HEK293 (cell line): ENCODE measurements at regions not wholly inside any gene's neighbourhood (a gene's known extent, or its start where the extent isn't known, plus 50 kb on each side); places are given as distances from the start of the nearest gene placed in this dataset.
A peak's percentile ranks its signal among the peaks of the same experiment; 100 is the strongest.

ENCODE experiments used
- HOXD13 ChIP-seq: sonication (generic); formaldehyde crosslinking; IDR thresholded peaks from 2 replicates; pipeline ENCODE4 v1.8.0; 2022; ENCODE audit warnings: missing genetic modification reagents, borderline replicate concordance
- IKZF3 ChIP-seq: fragments of 450-650 bp; IDR thresholded peaks from 2 replicates; pipeline ENCODE4 v1.5.0; 2018; ENCODE audit warnings: missing biosample characterization, mild to moderate bottlenecking, missing genetic modification characterization, moderate library complexity
- SP2 ChIP-seq: fragments of 450-650 bp; formaldehyde crosslinking; IDR thresholded peaks from 2 replicates; pipeline ENCODE4 v1.5.1; 2016; ENCODE audit warnings: missing biosample characterization, missing genetic modification characterization
- TCF7L2 ChIP-seq: IDR thresholded peaks from 2 replicates; pipeline ENCODE4 v1.6.1; 2011; ENCODE audit warnings: low read depth, mild to moderate bottlenecking, inconsistent platforms, low read length, moderate library complexity, borderline replicate concordance
- YY2 ChIP-seq: fragments of 450-650 bp; formaldehyde crosslinking; IDR thresholded peaks from 2 replicates; pipeline ENCODE4 v1.5.1; 2016; ENCODE audit warnings: missing biosample characterization, missing genetic modification characterization
- ZEB2 ChIP-seq: fragments of 450-650 bp; formaldehyde crosslinking; IDR thresholded peaks from 2 replicates; pipeline ENCODE4 v1.5.1; 2016; ENCODE audit warnings: missing biosample characterization, missing genetic modification characterization
- ZNF121 ChIP-seq: fragments of 450-650 bp; formaldehyde crosslinking; IDR thresholded peaks from 2 replicates; pipeline ENCODE4 v1.5.1; 2016; ENCODE audit warnings: missing biosample characterization, missing genetic modification characterization
- ZNF146 ChIP-seq: fragments of 450-650 bp; formaldehyde crosslinking; IDR thresholded peaks from 2 replicates; pipeline ENCODE4 v1.5.1; 2016; ENCODE audit warnings: missing biosample characterization, missing genetic modification characterization
- ZNF223 ChIP-seq: fragments of 450-650 bp; formaldehyde crosslinking; IDR thresholded peaks from 2 replicates; pipeline ENCODE4 v1.5.1; 2016; ENCODE audit warnings: missing biosample characterization, missing genetic modification characterization
- ZNF292 ChIP-seq: fragments of 450-650 bp; formaldehyde crosslinking; IDR thresholded peaks from 2 replicates; pipeline ENCODE4 v1.5.1; 2016; ENCODE audit warnings: low read depth, missing biosample characterization, missing genetic modification characterization, borderline replicate concordance
- ZNF398 ChIP-seq: fragments of 450-650 bp; formaldehyde crosslinking; IDR thresholded peaks from 2 replicates; pipeline ENCODE4 v1.5.1; 2017; ENCODE audit warnings: missing biosample characterization, missing genetic modification characterization
- ZNF416 ChIP-seq: fragments of 450-650 bp; formaldehyde crosslinking; IDR thresholded peaks from 2 replicates; pipeline ENCODE4 v1.5.1; 2016; ENCODE audit warnings: missing biosample characterization, missing genetic modification characterization
- ZNF514 ChIP-seq: fragments of 450-650 bp; formaldehyde crosslinking; IDR thresholded peaks from 2 replicates; pipeline ENCODE4 v1.5.1; 2016; ENCODE audit warnings: missing biosample characterization, missing genetic modification characterization
- ZNF600 ChIP-seq: fragments of 450-650 bp; formaldehyde crosslinking; IDR thresholded peaks from 2 replicates; pipeline ENCODE4 v1.5.1; 2016; ENCODE audit warnings: missing biosample characterization, missing genetic modification characterization
- ZNF76 ChIP-seq: fragments of 450-650 bp; formaldehyde crosslinking; IDR thresholded peaks from 2 replicates; pipeline ENCODE4; 2016; ENCODE audit warnings: low read depth, missing biosample characterization, missing genetic modification characterization, borderline replicate concordance
- TF ChIP-seq, protein P1 (sequence below): fragments of 450-650 bp; formaldehyde crosslinking; IDR thresholded peaks from 2 replicates; pipeline ENCODE4 v1.5.1; 2016; ENCODE audit warnings: missing biosample characterization, missing genetic modification characterization
- TF ChIP-seq, protein P2 (sequence below): fragments of 450-650 bp; formaldehyde crosslinking; IDR thresholded peaks from 2 replicates; pipeline ENCODE4 v1.5.1; 2016; ENCODE audit warnings: missing biosample characterization, missing genetic modification characterization, low read depth
- TF ChIP-seq, protein P3 (sequence below): fragments of 450-650 bp; formaldehyde crosslinking; IDR thresholded peaks from 2 replicates; pipeline ENCODE4 v1.5.1; 2016; ENCODE audit warnings: missing biosample characterization, missing genetic modification characterization
- TF ChIP-seq, protein P4 (sequence below): fragments of 450-650 bp; formaldehyde crosslinking; IDR thresholded peaks from 2 replicates; pipeline ENCODE4 v1.5.1; 2016; ENCODE audit warnings: missing biosample characterization, missing genetic modification characterization
- TF ChIP-seq, protein P5 (sequence below): fragments of 450-650 bp; formaldehyde crosslinking; IDR thresholded peaks from 2 replicates; pipeline ENCODE4 v1.5.1; 2016; ENCODE audit warnings: missing biosample characterization, missing genetic modification characterization, borderline replicate concordance
- TF ChIP-seq, protein P6 (sequence below): fragments of 450-650 bp; formaldehyde crosslinking; IDR thresholded peaks from 2 replicates; pipeline ENCODE4 v1.5.1; 2016; ENCODE audit warnings: missing biosample characterization, missing genetic modification characterization

- TF ChIP-seq IKZF3 (tag by site-specific recombination) (peak; percentile 76), SP2 (tag by site-specific recombination) (peak; percentile 78), ZNF398 (tag by site-specific recombination) (peak; percentile 98), ZNF416 (no peak), ZNF146 (no peak), YY2 (peak; percentile 82), TCF7L2 (no peak), ZNF76 (tag by site-specific recombination) (no peak; the same call in 1 of the 2 replicates), ZNF121 (tag by site-specific recombination) (no peak), ZNF223 (tag by site-specific recombination) (peak; percentile 60), ZNF514 (tag by site-specific recombination) (no peak), ZEB2 (tag by site-specific recombination) (peak; percentile 50), ZNF292 (tag by site-specific recombination) (no peak), ZNF600 (tag by site-specific recombination) (peak; percentile 59; the same call in 1 of the 2 replicates), HOXD13 (CRISPR knock-in tag) (no peak)
- TF ChIP-seq, protein P1, sequence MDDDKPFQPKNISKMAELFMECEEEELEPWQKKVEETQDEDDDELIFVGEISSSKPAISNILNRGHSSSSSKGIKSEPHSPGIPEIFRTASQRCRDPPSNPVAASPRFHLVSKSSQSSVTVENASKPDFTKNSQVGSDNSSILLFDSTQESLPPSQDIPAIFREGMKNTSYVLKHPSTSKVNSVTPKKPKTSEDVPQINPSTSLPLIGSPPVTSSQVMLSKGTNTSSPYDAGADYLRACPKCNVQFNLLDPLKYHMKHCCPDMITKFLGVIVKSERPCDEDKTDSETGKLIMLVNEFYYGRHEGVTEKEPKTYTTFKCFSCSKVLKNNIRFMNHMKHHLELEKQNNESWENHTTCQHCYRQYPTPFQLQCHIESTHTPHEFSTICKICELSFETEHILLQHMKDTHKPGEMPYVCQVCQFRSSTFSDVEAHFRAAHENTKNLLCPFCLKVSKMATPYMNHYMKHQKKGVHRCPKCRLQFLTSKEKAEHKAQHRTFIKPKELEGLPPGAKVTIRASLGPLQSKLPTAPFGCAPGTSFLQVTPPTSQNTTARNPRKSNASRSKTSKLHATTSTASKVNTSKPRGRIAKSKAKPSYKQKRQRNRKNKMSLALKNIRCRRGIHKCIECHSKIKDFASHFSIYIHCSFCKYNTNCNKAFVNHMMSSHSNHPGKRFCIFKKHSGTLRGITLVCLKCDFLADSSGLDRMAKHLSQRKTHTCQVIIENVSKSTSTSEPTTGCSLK (tag by site-specific recombination) = no peak
- TF ChIP-seq, protein P2, sequence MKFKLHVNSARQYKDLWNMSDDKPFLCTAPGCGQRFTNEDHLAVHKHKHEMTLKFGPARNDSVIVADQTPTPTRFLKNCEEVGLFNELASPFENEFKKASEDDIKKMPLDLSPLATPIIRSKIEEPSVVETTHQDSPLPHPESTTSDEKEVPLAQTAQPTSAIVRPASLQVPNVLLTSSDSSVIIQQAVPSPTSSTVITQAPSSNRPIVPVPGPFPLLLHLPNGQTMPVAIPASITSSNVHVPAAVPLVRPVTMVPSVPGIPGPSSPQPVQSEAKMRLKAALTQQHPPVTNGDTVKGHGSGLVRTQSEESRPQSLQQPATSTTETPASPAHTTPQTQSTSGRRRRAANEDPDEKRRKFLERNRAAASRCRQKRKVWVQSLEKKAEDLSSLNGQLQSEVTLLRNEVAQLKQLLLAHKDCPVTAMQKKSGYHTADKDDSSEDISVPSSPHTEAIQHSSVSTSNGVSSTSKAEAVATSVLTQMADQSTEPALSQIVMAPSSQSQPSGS (tag by site-specific recombination) = no peak
- TF ChIP-seq, protein P3, sequence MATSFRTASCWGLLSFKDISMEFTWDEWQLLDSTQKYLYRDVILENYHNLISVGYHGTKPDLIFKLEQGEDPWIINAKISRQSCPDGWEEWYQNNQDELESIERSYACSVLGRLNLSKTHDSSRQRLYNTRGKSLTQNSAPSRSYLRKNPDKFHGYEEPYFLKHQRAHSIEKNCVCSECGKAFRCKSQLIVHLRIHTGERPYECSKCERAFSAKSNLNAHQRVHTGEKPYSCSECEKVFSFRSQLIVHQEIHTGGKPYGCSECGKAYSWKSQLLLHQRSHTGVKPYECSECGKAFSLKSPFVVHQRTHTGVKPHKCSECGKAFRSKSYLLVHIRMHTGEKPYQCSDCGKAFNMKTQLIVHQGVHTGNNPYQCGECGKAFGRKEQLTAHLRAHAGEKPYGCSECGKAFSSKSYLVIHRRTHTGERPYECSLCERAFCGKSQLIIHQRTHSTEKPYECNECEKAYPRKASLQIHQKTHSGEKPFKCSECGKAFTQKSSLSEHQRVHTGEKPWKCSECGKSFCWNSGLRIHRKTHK = no peak
- TF ChIP-seq, protein P4, sequence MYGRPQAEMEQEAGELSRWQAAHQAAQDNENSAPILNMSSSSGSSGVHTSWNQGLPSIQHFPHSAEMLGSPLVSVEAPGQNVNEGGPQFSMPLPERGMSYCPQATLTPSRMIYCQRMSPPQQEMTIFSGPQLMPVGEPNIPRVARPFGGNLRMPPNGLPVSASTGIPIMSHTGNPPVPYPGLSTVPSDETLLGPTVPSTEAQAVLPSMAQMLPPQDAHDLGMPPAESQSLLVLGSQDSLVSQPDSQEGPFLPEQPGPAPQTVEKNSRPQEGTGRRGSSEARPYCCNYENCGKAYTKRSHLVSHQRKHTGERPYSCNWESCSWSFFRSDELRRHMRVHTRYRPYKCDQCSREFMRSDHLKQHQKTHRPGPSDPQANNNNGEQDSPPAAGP (tag by site-specific recombination) = no peak; the same call in 1 of the 2 replicates
- TF ChIP-seq, protein P5, sequence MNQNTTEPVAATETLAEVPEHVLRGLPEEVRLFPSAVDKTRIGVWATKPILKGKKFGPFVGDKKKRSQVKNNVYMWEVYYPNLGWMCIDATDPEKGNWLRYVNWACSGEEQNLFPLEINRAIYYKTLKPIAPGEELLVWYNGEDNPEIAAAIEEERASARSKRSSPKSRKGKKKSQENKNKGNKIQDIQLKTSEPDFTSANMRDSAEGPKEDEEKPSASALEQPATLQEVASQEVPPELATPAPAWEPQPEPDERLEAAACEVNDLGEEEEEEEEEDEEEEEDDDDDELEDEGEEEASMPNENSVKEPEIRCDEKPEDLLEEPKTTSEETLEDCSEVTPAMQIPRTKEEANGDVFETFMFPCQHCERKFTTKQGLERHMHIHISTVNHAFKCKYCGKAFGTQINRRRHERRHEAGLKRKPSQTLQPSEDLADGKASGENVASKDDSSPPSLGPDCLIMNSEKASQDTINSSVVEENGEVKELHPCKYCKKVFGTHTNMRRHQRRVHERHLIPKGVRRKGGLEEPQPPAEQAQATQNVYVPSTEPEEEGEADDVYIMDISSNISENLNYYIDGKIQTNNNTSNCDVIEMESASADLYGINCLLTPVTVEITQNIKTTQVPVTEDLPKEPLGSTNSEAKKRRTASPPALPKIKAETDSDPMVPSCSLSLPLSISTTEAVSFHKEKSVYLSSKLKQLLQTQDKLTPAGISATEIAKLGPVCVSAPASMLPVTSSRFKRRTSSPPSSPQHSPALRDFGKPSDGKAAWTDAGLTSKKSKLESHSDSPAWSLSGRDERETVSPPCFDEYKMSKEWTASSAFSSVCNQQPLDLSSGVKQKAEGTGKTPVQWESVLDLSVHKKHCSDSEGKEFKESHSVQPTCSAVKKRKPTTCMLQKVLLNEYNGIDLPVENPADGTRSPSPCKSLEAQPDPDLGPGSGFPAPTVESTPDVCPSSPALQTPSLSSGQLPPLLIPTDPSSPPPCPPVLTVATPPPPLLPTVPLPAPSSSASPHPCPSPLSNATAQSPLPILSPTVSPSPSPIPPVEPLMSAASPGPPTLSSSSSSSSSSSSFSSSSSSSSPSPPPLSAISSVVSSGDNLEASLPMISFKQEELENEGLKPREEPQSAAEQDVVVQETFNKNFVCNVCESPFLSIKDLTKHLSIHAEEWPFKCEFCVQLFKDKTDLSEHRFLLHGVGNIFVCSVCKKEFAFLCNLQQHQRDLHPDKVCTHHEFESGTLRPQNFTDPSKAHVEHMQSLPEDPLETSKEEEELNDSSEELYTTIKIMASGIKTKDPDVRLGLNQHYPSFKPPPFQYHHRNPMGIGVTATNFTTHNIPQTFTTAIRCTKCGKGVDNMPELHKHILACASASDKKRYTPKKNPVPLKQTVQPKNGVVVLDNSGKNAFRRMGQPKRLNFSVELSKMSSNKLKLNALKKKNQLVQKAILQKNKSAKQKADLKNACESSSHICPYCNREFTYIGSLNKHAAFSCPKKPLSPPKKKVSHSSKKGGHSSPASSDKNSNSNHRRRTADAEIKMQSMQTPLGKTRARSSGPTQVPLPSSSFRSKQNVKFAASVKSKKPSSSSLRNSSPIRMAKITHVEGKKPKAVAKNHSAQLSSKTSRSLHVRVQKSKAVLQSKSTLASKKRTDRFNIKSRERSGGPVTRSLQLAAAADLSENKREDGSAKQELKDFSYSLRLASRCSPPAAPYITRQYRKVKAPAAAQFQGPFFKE = no peak; the same call in 1 of the 2 replicates
- TF ChIP-seq, protein P6, sequence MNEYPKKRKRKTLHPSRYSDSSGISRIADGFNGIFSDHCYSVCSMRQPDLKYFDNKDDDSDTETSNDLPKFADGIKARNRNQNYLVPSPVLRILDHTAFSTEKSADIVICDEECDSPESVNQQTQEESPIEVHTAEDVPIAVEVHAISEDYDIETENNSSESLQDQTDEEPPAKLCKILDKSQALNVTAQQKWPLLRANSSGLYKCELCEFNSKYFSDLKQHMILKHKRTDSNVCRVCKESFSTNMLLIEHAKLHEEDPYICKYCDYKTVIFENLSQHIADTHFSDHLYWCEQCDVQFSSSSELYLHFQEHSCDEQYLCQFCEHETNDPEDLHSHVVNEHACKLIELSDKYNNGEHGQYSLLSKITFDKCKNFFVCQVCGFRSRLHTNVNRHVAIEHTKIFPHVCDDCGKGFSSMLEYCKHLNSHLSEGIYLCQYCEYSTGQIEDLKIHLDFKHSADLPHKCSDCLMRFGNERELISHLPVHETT (tag by site-specific recombination) = peak; percentile 27; the same call in 1 of the 2 replicates
These were observed 269.6 kb downstream of the RPS24 start (continued) for GRCh38 chr10:78302989-78303854.
